CD4-positive, alpha-beta T cell (primary cell): ENCODE measurements at regions not wholly inside any gene's neighbourhood (a gene's known extent, or its start where the extent isn't known, plus 50 kb on each side); places are given as distances from the start of the nearest gene placed in this dataset.
A peak's percentile ranks its signal among the peaks of the same experiment; 100 is the strongest.

ENCODE experiments used
- ATAC-seq: fragments of 200-7000 bp; cut with Tn5 transposase; one replicate; pipeline ENCODE4 v1.10.0; 2022; ENCODE audit warnings: mild to moderate bottlenecking; ENCODE audit not compliant: poor library complexity
- CTCF ChIA-PET: fragments of 350-600 bp; sonication (Branson Sonifier 250); formaldehyde crosslinking; loops from one replicate; lab custom pipeline; 2021; ENCODE audit warnings: antibody characterized with exemption, inconsistent platforms; lab: Charles Lee
- POLR2A ChIA-PET: fragments of 350-600 bp; sonication (Branson Sonifier 250); formaldehyde crosslinking; loops from one replicate; lab custom pipeline; 2021; ENCODE audit warnings: antibody characterized with exemption, inconsistent platforms; lab: Charles Lee
- DNase-seq, 14 experiments: peaks; one replicate each; pipeline ENCODE4 v3.0.0-alpha.2; 2013 to 2020; ENCODE audit warnings: mixed read lengths in 2 of 14
- H3K27ac ChIP-seq, 2 donors: one replicate each; pipeline versions ENCODE4 v1.5.1 to v1.7.0; 2013; ENCODE audit warnings: low read length in 2 of 2, low read depth in 1 of 2, mild to moderate bottlenecking in 1 of 2
- H3K27me3 ChIP-seq, 2 experiments: 1 replicate in 1 of 2; 2 replicates in 1 of 2; pipeline versions ENCODE4 v1.6.1 to v1.7.0; 2013; ENCODE audit warnings: low read length in 2 of 2, control low read depth in 1 of 2, mild to moderate bottlenecking in 1 of 2, moderate library complexity in 1 of 2; ENCODE audit not compliant: insufficient read depth in 2 of 2, control insufficient read depth in 1 of 2
- H3K36me3 ChIP-seq: one replicate; pipeline ENCODE4 v1.6.1; 2013; ENCODE audit warnings: low read length, control low read depth; ENCODE audit not compliant: insufficient read depth
- H3K4me1 ChIP-seq: one replicate; pipeline ENCODE4 v1.6.1; 2013; ENCODE audit warnings: low read length, control low read depth; ENCODE audit not compliant: insufficient read depth
- H3K4me3 ChIP-seq: one replicate; pipeline ENCODE4 v1.5.1; 2013; ENCODE audit warnings: mild to moderate bottlenecking, low read length, moderate library complexity
- H3K9me3 ChIP-seq, 2 experiments: 1 replicate in 1 of 2; 2 replicates in 1 of 2; pipeline versions ENCODE4 v1.6.1 to v1.7.0; 2013; ENCODE audit warnings: low read length in 2 of 2, mild to moderate bottlenecking in 2 of 2, control low read depth in 1 of 2, moderate library complexity in 1 of 2; ENCODE audit not compliant: control insufficient read depth in 1 of 2, insufficient read depth in 1 of 2
- H3K27ac Mint-ChIP-seq: one replicate; pipeline ENCODE4 v1.8.0; 2020; ENCODE audit warnings: mixed read lengths
- H3K27me3 Mint-ChIP-seq: one replicate; pipeline ENCODE4 v1.8.0; 2021; ENCODE audit warnings: mixed read lengths
- H3K36me3 Mint-ChIP-seq: one replicate; pipeline ENCODE4 v1.8.0; 2021; ENCODE audit warnings: low read depth, mixed read lengths
- H3K4me1 Mint-ChIP-seq: one replicate; pipeline ENCODE4 v1.8.0; 2021; ENCODE audit warnings: low read depth, mixed read lengths
- H3K4me3 Mint-ChIP-seq: one replicate; pipeline ENCODE4 v1.8.0; 2020; ENCODE audit warnings: mild to moderate bottlenecking, mixed read lengths
- H3K9me3 Mint-ChIP-seq: one replicate; pipeline ENCODE4 v1.8.0; 2020; ENCODE audit warnings: mixed read lengths
- CTCF ChIP-seq: fragments of 200-600 bp; IDR thresholded peaks from one replicate; pipeline ENCODE4 v1.8.0; 2022; ENCODE audit warnings: antibody characterized with exemption, mild to moderate bottlenecking
- intact Hi-C, 2 experiments: fragments of 100-400 bp; cut with DNase I in 1 of 2; cut with micrococcal nuclease in 1 of 2; formaldehyde crosslinking; loops; one replicate each; pipeline versions ENCODE4 v1.15.1 to v1.9.0; 2023 to 2025; cut with DNase I, micrococcal nuclease

DNA sequence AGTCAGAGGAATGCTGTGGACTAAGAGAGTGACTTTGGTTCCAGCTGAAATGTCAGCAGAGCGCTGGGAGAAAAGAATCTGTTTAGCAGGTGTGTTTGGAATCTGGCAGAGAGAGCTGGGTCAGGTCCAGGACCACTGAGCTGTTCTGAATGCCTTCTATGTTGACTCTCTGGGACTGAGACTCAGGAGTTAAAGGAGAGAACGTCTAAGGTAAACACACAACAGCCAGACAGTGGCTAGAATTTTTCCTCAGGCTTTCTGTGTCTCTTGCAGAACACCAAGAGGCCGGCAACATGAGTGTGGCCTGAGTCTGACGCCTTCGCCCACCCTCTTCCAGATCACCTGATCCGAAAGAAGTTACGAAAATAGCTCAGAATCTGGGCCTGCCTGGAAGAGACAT is 107.2 kb upstream of the ZNF462 start:
- no peak overlapping the region for H3K4me3 ChIP-seq
- H3K4me1 ChIP-seq = no peaks in the 10 kb centered on the region
- no peaks in the 10 kb centered on the region for H3K9me3 ChIP-seq
- no peaks in the 10 kb centered on the region for H3K36me3 Mint-ChIP-seq
- no peak for TF ChIP-seq CTCF
- ATAC-seq (no peak), DNase-seq (no peak)
- H3K27ac Mint-ChIP-seq = no peak overlapping the region
- H3K4me3 Mint-ChIP-seq = no peak overlapping the region
- CTCF ChIA-PET = no interaction called here
- POLR2A ChIA-PET = no interaction called here
- intact Hi-C loops = loop anchor here in 1 of 2 experiments (10.0 kb wide), 1 partner anchor 199 kb away; no protein-coding TSS in a partner anchor
- H3K27me3 ChIP-seq = no peaks in the 10 kb centered on the region
- no peak overlapping the region for H3K27ac ChIP-seq
- no peaks in the 10 kb centered on the region for H3K36me3 ChIP-seq
- peaks cover 2% of the 10 kb centered on the region for H3K9me3 Mint-ChIP-seq
- H3K27me3 Mint-ChIP-seq = no peaks in the 10 kb centered on the region
- no peaks in the 10 kb centered on the region for H3K4me1 Mint-ChIP-seq

DNA sequence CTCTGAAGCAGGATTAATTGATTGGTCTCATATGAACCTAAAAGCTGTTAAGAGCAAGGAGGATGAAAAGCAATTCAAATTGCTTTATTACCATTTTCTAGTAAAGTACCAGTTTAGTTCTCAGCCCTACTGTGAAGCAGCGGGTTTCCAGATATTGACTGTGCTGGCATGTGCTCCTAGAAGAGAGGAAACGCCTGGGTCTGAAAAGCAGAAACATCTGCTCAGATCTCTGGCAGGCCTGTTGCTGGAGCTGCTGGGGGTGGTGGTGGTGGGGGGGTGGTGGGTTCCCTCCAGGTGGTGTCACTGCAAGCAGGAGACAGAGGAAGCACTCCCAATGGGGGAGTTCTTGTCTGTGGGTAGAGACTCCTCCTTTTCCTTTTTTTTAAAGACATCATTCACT is 105.5 kb upstream of the ZNF462 start:
- intact Hi-C loops = loop anchor here in 1 of 2 experiments (10.0 kb wide), 1 partner anchor 197 kb away; no protein-coding TSS in a partner anchor
- H3K27ac ChIP-seq = no peak overlapping the region
- ATAC-seq (no peak), DNase-seq (peak in 1 of 14 experiments; percentile 1)
- no peaks in the 10 kb centered on the region for H3K4me1 ChIP-seq
- no peaks in the 10 kb centered on the region for H3K36me3 Mint-ChIP-seq
- H3K9me3 Mint-ChIP-seq = peaks cover 2% of the 10 kb centered on the region
- H3K4me3 Mint-ChIP-seq = no peak overlapping the region
- ChIA-PET POLR2A (no interaction called here), CTCF (no interaction called here)
- no peaks in the 10 kb centered on the region for H3K27me3 Mint-ChIP-seq
- H3K27me3 ChIP-seq = no peaks in the 10 kb centered on the region
- no peaks in the 10 kb centered on the region for H3K9me3 ChIP-seq
- H3K36me3 ChIP-seq = no peaks in the 10 kb centered on the region
- H3K4me1 Mint-ChIP-seq = no peaks in the 10 kb centered on the region
- no peak for TF ChIP-seq CTCF
- no peak overlapping the region for H3K27ac Mint-ChIP-seq
- H3K4me3 ChIP-seq = no peak overlapping the region

DNA sequence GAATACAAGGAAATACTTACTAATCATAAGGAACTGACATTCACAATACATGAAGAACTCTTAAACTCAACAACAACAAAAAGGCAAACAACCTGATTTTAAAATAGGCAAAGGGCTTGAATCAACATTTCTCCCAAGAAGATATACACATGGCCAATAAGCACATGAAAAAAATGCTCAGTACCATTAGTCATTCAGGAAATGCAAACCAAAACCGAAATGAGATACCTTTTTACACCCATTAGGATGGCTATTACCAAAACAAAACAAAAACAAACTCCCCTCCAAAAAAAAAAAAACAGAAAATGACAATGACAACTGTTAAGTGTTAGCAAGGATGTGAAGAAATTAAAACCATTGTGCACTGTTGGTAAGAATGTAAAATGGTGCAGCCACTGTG is 104.1 kb upstream of the ZNF462 start:
- POLR2A ChIA-PET = no interaction called here
- no peaks in the 10 kb centered on the region for H3K36me3 ChIP-seq
- H3K9me3 Mint-ChIP-seq = peaks cover 3% of the 10 kb centered on the region
- DNase-seq = no peak
- H3K36me3 Mint-ChIP-seq = no peaks in the 10 kb centered on the region
- no peaks in the 10 kb centered on the region for H3K9me3 ChIP-seq
- H3K4me1 Mint-ChIP-seq = no peaks in the 10 kb centered on the region
- no peak overlapping the region for H3K27ac ChIP-seq
- no peaks in the 10 kb centered on the region for H3K27me3 Mint-ChIP-seq
- H3K4me3 Mint-ChIP-seq = no peak overlapping the region
- CTCF ChIA-PET = no interaction called here
- no peak for ATAC-seq
- H3K4me1 ChIP-seq = no peaks in the 10 kb centered on the region
- no peak for TF ChIP-seq CTCF
- intact Hi-C loops = loop anchor here in 1 of 2 experiments (10.0 kb wide), 1 partner anchor 196 kb away; no protein-coding TSS in a partner anchor
- H3K4me3 ChIP-seq = no peak overlapping the region
- H3K27ac Mint-ChIP-seq = no peak overlapping the region
- H3K27me3 ChIP-seq = no peaks in the 10 kb centered on the region
